GM21423 (cell line): ENCODE measurements at regions not wholly inside any gene's neighbourhood (a gene's known extent, or its start where the extent isn't known, plus 50 kb on each side); places are given as distances from the start of the nearest gene placed in this dataset.
"Not testable (repeated sequence)": the region's sequence is repeated elsewhere in the genome, so short reads cannot be mapped to it uniquely, and the experiment has no call there.

Source experiments
- ATAC-seq: cut with Tn5 transposase; IDR thresholded peaks from one replicate; pipeline ENCODE4 v1.9.1; 2021; ENCODE audit warnings: mild to moderate bottlenecking, moderate library complexity; ENCODE audit not compliant: unreplicated experiment

DNA sequence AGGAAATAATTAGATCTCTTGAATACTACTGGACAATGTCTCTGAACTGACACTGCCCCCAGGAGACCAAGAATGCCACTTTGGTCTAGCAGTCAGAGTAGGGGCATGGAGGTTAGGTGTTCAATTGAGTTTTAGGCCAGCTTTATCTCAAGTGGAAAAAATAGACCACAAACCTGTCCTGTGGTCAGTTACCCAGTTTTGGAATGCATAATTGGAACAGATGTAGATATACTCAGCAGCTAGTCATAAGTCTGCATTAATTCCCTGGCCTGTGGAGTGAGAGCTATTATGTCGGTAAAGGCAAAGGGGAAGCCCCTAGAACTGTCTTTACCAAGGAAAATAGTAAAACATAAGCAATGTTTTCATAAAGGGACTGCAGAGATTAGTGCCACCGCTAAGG, 587.7 kb downstream of the GLUD2 start:
- ATAC-seq = no peak

DNA sequence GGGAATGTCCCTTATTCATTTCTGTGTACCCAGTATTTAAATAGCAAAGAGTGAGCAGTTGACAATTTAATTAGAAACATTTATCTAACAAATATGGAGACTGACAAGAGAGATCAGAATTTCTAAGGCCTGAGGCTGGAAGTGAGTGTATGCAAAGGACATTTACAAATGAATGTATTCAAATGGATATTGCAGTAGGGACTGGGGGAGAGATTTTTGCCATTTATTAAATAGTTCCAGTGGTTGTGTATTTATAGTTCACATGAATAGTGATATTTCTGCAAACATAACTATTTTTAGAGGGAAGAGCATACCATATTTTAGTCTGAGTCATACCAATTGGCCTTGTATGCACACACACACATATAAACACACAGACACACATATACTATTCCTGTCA, 592.4 kb downstream of the GLUD2 start:
- no peak for ATAC-seq

DNA sequence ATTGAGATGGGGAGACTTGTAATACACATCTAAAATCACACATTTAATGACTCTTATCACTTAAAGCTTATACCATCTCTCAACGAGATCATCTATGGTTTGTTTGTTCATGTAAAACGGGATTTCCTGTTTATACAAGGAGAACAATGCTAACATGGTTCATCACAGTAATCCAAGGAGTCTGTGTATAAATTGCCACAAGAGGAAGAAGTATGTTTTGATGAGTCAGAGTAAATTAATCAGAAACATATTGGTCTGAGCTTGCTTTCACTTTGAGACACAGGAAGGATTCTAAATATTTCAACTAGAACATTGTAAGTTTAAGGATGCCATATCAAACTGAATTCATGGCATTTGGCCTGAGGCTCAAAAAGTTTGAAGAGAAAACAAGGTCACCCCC, 594.1 kb downstream of the GLUD2 start:
- ATAC-seq = no peak

DNA sequence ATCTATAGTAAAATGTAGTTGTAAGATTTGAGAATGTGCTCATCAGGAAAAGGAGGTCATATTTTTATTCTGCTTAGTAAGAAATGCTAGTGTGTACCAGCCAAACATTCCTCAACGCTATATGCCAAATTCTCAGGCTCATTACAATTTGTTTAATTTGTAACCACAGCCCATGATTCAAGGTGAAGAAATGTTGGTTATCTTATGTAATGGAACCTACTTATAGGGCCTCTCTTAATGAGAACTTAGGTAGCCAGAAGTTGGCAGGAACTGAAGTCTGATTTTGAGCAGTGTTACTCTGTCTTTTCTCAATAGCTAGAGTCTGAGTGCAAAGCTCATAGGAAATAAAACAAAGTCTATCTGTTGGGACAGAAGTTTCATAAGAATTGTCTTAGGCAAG, 595.0 kb downstream of the GLUD2 start:
- no peak for ATAC-seq

DNA sequence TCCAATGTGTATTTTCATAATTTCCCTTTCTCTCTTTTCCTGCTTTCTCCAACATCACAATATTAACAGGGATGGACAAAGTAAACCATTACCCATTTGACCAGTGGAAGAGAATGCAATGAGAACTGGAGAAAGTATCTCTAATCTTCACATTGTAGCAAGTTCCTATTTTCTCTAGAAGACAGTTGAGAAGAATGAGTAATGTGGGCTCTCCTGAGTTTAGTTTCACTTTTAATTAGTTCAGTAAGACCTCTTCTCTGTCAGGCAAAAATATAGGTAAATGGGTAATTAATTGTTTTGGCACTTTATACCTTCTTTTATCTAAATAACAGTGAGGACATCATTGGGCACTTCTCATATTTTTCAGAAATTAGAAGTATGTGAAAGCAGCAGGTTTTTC, 602.0 kb downstream of the GLUD2 start:
- no peak for ATAC-seq

DNA sequence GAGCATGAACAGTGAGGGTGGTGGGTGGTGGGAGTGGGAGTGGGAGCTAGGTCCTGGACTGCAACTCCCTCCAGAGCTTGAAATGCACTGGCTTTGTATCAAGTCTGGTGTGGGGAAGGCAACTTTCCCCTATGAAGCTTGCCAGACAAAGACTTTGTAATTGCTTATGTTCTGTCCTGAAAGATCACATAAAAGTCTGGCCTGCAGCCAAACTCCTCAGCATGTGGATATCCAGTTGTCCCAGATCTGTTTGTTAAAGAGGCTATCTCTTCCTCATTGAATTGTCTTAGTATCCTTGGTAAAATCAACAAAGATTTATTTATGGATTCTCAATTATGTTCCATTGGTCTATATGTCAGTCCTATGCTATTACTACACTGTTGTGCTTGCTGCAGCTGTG, 607.9 kb downstream of the GLUD2 start:
- ATAC-seq = no peak

DNA sequence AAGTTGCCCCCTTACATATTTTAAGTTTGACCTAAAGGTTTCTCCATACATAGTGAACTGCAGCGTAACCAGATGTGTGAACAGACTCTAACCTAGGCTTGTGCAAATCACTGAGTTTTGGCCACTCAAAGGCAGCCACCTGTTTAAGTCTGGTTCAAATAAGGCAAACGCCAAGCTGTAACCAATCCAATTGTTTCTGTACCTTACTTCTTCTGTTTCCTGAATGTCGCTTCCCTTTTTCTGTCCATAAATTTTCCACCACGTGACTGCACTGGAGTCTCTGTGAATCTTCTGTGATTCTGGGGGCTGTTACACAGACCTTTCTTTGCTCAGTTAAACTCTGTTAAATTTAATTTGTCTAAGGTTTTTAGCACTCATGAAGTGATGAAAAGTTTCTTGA, 618.8 kb downstream of the GLUD2 start:
- ATAC-seq = no peak

DNA sequence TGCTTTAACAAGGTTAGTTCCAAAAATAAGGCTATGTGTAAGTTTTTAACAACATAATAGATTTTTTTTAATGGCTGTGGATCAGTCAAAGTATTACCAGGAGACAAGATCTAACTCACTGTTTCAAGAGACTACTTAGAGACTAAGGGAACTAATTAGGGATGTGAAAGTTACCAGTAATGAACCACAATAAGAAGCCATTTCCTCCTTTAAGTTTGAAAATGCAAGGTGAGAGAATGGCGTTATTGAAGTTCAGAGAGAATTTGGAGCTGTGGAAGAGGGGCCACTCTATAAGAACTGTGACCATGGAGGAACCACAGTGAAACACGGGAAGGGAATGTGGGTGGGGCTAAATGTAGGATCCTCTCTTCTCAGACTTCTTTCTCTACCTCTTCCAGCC, 624.2 kb downstream of the GLUD2 start:
- ATAC-seq = no peak

DNA sequence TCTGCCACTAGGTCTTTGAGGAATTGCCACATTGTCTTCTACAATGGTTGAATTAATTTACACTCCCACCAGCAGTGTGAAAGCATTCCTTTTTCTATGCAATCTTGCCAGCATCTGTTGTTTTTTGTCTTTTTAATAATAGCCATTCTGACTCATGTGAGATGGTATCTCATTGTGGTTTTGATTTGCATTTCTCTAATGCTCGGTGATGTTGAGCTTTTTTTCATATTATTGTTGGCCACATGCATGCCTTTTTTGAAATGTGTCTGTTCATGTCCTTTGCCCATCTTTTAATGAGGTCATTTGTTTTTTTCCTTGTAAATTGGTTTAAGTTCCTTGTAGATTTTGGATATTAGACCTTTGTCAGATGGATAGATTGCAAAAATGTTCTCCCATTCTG, 661.8 kb downstream of the GLUD2 start:
- ATAC-seq = not testable (repeated sequence)

DNA sequence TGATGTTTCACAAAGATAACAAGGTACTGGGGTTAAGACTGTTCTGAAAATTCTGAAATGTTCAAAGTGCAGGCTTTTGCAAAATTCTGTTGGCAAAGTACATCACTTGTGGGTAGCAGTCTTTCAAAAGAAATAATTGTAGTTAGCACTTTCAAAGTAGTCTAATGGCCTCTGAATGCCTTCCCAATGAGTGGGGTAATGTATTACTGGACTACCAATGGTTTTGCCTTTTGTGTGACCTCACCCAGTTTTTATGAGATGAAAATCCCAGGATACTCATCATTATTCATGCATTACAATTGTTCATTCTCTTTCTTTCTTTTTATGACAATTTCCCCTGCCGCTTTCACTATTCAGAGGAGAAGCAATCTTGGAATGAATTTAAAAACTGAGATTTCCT, 686.1 kb downstream of the GLUD2 start:
- no peak for ATAC-seq

DNA sequence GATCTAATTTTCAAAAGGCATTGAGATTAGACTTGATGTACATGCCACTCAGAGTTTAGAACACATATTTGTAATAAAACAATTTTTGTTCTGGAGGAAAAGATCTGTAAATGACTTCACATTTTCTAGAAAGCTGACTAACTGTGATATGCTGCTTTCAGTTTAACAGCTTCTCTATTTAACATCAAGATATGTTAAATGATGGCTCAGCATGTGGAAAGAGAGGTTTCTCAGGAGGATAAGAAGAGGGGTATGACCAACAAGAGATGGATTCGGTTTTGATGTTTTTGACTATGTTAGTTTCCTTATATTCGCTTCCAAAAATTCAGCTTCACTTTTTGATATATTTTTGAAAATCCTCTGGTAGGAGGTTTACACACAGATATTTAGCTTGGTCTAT, 698.7 kb downstream of the GLUD2 start:
- no peak for ATAC-seq

DNA sequence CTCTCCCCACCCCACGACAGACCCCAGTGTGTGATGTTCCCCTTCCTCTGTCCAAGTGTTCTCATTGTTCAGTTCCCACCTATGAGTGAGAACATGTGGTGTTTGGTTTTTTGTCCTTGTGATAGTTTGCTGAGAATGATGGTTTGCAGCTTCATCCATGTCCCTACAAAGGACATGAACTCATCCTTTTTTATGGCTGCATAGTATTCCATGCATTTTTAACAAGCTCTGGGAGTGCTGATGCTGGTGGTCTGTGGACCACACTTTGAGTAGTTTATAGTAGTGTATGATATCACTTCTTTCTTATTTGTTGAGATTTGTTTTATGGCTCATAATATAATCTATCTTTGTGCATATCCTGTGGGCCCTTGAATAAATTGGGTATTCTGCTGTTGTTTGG, 706.2 kb downstream of the GLUD2 start:
- not testable (repeated sequence) for ATAC-seq

DNA sequence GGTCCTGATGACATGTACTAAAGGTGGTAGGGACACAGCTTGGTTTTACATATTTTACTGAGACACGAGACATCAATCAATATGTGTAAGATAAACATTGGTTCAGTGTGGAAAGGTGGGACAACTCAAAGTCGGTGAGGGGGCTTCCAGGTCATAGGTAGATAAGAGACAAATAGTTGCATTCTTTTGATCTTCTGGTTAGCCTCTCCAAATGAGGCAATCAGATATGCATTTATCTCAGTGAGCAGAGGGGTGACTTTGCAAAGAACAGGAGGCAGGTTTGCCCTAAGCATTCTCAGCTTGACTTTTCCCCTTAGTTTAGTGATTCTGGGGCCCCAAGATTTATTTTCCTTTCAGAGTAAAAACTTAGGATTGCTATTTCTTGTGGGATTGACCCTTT, 706.9 kb downstream of the GLUD2 start:
- ATAC-seq = no peak

DNA sequence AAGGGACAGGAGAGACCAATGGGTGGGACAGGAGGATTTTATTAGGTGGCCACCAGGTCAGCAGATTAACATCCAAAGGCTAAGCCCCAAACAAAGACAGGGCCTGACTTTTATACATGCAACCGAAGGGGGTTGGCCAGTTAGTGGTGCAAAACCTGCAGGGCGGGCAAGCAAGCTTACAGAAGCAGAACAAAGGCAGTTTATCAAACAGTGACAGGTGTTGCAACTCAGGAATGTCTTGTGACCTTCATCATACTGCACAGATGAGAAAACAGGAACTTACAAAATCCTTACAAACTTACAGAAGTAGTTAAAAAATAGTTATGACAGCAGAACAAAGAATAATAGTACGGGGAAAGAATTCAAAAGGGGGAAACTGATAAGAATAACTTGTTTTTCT, 708.1 kb downstream of the GLUD2 start:
- no peak for ATAC-seq

DNA sequence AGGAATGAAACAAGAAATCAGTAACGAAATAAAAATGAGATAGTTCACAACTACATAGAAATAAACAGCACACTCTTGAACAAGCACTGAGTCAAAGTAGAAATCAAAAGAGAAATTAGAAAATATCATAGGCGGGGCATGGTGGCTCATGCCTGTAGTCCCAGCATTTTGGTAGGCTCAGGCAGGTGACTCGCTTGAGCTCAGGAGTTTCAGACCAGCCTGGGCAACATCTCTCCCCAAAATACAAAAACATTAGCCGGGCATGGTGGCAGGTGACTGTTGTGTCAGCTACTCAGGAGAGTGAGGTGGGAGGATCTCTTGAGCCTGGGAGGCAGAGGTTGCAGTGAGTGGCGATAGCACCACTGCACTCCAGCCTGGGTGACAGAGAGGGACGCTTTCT, 714.4 kb downstream of the GLUD2 start:
- no peak for ATAC-seq

DNA sequence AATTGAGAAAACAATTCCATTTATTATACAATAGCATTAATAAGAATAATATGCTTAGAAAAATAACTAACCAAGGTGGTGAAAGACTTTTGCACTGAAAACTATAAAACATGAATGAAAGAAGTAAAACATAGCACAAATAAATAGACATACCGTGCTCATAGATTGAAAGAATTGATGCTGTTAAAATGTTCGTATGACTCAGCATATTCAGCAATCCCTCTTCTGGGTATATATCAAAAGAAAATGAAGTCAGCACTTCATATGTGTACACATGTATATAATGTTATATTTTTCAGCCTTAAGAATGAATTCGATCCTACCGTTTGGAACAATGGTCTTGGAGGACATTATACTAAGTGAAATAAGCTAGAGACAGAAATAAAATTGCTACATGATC, 716.3 kb downstream of the GLUD2 start:
- ATAC-seq = no peak

DNA sequence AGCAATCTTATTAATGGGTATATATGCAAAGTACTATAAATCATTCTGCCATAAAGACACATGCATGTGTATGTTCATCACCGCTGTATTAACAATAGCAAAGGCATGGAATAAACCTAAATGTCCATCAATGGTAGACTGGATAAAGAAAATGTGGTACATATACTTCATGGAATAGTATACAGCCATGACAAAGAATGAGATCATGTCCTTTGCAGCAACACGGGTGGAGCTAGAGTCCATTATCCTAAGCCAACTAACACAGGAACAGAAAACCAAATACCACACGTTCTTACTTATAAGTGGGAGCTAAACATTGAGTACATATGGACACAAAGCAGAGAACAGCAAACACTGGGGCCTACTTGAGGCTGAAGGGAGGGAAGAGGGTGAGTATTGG, 720.8 kb downstream of the GLUD2 start:
- ATAC-seq = not testable (repeated sequence)

DNA sequence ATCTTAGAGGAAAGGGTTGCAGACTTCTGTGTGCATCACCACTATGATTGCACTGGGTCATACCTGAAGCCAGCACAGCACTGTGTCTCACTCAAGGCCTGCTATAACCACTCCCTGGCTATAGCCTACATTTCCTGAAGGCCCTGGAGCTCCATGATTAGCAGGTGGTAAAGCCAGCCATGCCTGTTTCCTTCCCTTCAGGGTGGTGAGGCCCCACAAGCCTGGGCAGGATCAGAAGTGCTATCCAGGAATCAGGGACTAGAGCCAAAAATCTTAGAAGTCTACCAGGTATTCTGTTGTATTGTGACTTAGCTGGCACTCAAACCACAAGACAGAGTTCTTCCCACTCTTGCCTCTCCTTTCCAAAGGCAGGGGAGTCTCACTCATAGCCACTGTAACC, 734.6 kb downstream of the GLUD2 start:
- ATAC-seq = no peak

DNA sequence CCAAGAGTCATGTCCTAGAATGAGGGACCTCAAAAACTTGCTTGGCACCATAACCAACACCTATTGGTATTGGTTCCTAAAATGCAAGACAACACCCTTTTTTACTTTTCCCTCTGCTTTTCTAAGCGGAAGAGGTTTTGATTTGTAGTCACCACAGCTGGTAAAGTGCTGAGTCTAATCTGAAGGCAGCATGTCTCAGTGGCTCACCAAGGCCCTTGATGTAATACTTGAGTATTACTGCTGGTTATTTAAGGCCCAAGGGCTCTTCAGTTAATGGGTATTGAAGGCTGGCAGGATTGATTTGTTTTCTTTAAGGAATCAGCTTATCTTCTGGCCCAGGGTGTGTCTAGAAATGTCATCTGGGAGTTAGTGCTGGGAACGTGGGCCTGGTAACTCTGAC, 735.1 kb downstream of the GLUD2 start:
- ATAC-seq = no peak

DNA sequence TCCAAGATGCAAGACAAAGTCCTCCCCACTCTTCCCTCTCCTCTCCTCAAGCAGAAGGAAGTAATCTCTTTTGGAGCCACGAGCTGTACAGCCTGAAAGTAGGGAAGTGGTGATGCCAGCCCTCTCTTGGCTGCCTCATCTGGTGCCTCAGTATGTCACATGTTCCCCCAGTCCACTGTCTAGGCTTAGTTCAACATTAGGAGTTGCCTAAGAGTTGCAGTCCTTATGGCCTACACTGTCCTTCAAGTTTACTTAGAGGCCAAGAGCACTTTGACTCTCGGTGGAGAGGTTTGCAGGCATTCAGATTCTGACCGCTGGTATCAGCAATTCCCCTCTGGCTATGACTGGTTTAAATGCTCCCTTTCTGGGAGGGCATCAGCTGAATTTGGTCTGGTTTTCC, 735.6 kb downstream of the GLUD2 start:
- no peak for ATAC-seq

DNA sequence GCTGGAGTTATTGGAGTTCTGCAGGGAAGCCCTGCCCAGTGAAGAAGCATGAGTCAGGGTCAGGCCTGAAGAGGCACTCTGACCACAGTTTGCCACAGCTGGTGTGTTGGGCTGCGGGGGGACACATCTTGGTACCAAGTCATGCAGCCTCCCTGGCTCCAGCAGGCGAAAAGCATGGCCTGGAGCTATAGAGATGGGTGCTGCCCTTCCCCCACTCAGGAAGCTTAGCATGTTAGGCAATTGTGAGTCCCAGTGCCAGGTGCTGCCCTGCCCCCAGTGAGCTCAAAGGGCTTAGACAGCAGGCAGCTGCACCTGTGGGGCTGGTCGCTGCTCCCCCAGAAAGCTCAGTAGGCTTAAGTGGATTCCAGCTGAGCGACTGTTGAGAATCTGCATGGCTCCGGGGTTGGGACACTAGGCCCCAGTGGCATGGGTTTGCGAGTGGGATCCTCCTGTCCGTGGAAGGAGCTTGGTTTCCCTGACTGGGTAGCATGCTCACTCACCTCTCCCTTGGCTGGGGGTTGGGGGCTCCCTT, 755.5 kb downstream of the GLUD2 start:
- ATAC-seq = no peak

DNA sequence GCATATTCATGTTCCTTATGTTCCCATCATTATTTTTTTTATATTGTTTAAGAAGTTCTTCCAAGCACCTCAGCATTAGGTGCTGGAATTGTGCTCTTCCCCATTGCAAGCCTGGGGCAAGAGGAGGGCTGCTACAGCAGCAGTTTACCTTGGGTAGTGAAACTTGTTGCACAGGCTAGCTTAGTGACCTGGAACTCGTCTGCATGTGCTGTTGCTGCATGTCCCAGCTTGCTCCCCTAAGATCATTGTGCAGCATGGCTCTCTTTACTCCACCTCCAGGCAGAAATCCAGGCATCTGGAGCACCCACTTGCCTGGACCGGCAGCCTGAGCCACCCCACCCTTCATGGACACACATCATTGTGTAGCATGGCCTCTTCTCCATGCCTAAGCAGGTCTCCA, 776.0 kb downstream of the GLUD2 start:
- ATAC-seq = no peak

DNA sequence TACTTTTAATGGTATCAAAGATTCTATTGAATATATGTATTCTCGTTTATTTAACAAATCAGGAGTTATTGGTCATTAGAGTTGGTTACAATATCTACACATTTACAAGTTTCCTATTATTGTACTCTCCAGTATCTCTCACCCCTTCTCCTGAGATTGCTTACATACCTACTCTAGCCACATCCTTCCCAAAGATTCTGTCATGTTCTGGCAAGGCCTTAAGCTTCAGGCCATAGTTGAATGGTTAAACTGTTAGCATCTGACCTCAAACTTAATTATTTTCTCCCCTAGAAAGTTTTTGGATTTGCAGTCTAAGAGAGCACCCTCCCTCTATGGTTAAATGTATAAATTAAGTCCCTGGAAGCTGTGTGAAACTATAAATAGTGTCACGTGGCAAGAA, 784.2 kb downstream of the GLUD2 start:
- no peak for ATAC-seq

DNA sequence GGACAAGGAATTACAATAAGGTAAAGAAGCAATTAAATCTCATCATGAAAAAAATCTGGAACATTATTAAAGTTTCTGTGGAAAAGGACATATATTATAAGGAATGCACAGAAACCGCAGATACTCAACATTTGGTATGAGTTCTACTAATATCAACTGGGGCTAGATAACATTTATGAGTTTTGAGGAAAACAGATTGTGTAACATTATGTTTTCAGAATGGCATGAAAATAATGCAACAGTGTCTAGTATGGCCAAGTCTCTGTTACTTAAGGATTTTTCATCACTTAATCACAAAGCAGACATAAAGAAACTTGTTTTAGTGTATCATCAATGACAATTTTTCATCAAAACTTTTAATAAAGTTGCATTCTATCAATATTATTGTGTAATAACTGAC, 785.0 kb downstream of the GLUD2 start:
- ATAC-seq = no peak
